CD4-positive, alpha-beta T cell treated with Interferon alpha-2 for 1 hour (primary cell): ENCODE measurements at regions not wholly inside any gene's neighbourhood (a gene's known extent, or its start where the extent isn't known, plus 50 kb on each side); places are given as distances from the start of the nearest gene placed in this dataset.

ENCODE experiments used
- DNase-seq, 2 donors: peaks; one replicate each; pipeline ENCODE4 v3.0.0-alpha.2; 2020 to 2022

- no peak for DNase-seq
Measured at GRCh38 chr18:76179257-76179656, 315.8 kb downstream of the ZNF516 start.

DNA sequence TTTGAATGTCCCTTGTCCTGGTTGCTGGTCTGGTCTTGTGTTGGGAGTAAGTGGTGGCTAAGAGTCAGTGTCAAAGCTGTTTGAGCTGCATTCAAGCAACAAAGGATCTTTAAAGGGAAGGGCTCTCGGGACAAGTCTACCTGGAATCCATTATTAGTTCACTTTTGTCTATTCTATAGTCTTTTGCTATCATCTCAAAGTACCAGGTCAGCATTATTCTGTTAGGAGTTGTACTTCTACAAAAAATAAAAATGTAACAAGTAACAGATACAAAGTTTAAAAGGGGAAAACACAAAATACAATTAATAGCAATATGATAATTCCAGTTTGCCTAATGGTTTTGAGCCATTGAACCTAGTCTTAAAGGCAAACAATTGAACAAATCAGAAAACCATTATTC, 317.9 kb downstream of the ZNF516 start:
- no peak for DNase-seq

DNA sequence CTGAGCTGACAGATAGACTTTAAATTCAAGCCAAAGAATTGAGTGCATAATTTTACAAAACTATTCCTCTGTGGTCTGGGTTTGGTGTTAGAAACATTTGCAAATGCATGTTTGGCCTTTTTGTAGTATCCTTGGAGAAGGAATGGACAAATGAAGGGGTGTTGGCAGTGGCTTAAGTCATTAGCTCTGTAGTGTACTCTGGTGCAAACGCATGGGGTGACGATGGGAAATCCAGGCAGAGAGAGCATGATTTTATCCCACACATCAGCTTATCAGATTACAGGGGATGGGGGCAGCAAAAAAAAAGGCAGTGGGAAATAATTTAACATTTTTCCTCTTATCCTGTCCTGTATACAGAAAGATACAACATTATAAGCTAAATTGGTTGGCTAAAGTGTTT, 320.6 kb downstream of the ZNF516 start:
- DNase-seq: no peak

GRCh38 chr18:76169733-76170132, 325.3 kb downstream of the ZNF516 start:
- no peak for DNase-seq

DNA sequence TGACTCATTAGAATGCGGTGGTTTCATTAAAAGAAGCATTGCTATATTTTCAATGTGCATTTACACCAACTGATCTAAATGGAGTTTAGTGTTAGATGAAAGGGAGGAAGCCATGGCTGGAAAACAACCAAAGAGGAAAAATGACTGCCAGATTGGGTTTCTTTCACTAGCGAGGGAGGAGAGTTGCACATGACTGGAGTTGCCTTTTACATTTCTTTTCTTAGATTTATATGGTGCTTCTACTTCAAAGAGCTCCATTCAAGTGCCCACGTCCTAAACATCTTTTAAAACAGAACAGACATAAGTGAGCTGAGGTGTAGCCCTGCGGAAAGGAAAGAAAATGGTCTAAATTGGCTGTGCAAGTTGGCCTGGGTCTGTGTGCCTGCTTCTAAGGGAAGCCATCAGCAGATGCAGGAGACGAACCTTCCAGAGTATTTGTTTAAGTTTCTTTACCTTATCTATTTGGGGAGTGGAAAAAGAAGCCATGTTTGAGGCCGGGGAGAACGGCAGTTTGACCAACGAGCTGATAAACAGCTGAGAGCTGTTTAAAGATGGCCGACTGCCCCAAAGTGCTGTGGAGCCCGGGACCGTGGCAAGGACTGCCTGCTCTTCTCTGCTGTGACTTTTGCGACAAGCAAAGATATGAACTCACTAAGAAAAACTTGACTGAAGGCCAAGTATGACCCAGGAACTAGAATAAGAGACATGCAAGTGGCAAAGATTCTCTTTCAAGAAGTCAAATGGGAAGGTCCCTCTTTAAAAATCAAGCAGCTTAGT, 327.0 kb downstream of the ZNF516 start:
- no peak for DNase-seq

GRCh38 chr18:76167410-76167809, 327.6 kb downstream of the ZNF516 start:
- no peak for DNase-seq

DNA sequence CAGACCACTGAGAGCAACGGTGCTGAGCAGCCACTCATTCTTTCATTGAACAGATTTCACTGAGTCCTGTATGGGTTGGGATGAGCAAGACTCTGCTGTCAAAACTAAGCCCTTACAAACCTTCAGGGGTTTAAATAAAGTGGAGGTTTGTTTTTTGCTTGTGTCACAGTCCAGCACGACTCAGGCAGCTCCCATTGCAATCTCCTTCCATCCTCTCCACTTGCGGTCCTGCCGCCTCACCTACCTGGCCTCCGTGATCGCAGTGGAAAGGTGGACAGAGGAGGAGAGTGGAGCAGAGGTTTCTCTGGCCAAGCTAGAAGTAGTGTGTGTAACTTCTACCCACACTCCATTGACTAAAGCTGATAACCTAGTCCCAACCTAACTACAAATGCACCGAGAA, 332.2 kb downstream of the ZNF516 start:
- no peak for DNase-seq

DNA sequence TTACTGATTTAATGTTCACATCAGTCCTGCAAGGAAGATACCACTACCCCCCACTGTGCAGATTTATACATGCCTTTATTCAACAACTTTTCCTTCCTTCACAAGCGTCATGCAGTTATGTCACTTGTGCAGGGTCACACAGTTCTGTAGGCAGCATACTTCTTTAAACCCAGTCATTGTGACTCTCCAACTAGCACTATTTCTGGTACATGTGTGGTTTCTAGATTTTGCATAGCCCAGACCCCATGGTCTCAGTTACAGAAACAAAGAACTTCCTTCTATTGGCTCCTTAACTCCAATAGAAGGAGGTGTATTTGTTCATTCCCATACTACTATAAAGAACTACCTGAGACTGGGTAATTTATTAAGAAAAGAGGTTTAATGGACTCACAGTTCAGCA, 333.1 kb downstream of the ZNF516 start:
- no peak for DNase-seq

DNA sequence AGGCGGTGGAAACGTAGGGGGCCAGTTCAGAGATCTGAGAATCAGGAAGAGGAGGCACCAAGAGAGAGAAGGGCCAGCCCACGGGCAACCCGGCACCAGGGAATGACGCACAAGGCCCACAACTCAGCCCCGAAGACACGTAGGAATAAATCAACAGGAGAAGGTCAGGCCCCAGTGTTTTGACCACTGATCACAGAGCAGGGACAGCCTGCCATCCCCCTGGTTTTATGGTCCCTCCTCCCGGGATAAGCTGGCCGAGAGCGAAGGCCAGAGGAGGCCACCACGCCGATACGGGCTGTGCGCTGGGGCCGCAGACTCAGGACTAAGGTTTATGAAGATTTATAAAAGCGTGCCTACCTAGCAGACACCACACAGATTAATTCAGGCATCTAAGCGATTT, 341.4 kb downstream of the ZNF516 start:
- DNase-seq: no peak

DNA sequence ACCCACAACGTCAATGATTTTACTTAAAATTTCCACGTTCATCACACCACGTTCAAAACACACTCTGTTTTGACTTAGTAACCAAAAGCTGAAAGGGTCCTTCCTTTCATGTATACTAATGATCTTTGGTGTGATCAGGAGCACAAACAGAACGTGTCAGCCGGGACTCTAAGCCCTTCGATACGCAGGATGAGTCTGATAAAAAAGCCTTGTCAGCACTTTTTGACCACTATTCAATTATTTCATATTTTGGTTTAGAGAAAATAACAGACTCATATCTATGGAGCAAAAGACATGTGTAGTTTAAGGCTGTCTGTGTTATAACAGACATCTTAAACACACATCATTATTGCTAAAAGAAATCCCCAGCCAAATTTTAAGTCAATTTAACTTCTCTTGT, 345.3 kb downstream of the ZNF516 start:
- DNase-seq: no peak

DNA sequence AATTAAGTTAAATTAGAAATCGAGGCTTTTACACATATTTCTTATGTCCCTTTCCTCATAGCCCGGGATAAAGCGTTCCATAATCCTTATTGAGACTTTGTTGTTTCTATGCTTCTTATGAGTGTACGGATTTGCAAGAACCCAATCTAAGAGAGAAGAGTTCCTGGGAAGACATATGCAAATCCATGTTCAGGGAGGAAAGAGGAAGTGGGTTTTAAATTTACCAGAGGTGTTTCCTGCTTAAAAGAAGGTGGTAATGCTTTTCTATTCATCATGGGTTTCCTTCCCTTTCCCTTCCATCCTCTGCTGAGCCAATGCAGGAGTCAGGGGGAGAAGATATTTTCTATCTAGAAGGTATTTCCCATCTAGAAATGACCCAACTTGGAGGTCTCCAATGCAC, 345.8 kb downstream of the ZNF516 start:
- no peak for DNase-seq

- DNase-seq: no peak
Measured at GRCh38 chr18:76145521-76146376, 349.3 kb downstream of the ZNF516 start.

DNA sequence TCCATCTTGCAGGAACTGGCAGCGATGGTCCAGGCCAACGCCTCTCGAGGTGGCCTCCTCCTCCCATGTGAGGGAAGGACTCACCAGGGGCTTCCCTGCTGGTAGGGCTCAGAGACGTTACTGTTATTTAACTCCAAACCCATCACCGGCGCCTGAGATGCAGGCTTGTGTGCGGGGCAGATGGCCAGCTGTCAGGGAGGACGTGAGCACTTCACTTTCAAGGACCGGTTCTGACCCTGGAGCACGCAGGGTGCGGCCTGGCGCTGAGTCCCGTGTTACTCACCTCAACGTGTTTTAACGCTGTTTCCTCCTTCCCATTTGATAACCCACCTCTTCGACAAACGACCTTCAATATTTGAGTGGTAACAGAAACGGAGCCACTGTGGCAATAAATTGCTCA, 350.2 kb downstream of the ZNF516 start:
- DNase-seq: no peak

DNA sequence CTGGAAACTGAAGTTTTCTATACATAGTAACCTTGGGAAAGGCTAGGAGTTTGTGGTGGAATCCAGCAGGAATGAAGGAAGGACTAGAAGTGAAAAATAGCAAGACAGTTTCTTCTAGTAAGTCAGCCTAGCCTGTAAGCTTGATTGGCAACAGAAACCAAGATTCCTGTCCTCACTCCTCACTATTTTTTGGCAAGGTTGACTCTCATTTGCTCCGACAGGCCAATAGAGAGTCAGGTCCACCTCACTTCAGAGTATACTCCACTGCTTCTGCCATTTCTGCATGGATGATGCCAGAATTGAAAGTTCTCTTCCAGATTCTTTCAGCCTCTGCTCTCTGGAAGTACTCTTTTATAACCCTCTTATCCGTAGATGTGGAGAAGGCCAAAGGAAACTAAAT, 352.4 kb downstream of the ZNF516 start:
- no peak for DNase-seq

GRCh38 chr18:76139844-76140243, 355.2 kb downstream of the ZNF516 start:
- DNase-seq: no peak

- no peak for DNase-seq
Measured at GRCh38 chr18:76137216-76137615, 357.8 kb downstream of the ZNF516 start.

GRCh38 chr18:76136701-76137100, 358.3 kb downstream of the ZNF516 start:
- DNase-seq: no peak

DNA sequence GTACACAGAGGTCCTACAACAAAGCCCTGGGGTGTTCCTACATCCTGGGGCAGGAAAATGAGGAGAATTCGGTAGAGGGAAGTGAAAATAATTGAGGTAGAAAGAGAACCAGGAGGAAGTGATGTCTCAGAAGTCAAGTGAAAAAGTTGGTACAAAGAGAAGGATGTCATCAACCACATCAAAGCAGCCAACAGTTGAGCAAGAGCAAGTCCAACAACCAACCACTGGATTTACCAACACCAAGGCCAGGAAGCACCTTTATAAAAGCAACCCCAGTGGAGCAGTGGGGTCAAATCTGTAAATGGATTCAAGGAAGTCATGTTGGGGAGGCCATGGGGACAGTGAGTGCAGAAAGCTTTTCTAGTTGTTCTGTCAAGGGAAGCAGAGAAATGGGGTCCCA, 360.4 kb downstream of the ZNF516 start:
- DNase-seq: no peak

DNA sequence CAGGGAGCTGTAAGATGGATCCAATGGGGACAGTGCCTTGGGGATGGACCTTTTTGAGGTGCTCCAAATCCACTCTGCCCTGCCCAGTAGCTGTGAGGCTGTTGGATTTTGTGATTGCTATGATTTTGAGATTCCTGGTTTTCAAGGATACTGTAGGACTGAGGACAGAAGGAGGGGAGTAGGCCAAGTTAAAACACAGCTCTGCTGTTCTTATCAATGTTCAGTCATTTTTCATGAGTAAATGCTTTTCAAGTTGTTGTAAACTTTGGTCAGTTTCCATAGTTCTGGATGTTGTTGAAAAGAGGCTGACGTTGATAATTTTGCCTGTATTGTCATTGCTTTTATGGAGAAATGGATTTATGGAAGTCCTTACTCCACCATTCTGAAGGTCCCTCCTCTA, 361.2 kb downstream of the ZNF516 start:
- no peak for DNase-seq

GRCh38 chr18:76131738-76132137, 363.3 kb downstream of the ZNF516 start:
- DNase-seq: no peak

DNA sequence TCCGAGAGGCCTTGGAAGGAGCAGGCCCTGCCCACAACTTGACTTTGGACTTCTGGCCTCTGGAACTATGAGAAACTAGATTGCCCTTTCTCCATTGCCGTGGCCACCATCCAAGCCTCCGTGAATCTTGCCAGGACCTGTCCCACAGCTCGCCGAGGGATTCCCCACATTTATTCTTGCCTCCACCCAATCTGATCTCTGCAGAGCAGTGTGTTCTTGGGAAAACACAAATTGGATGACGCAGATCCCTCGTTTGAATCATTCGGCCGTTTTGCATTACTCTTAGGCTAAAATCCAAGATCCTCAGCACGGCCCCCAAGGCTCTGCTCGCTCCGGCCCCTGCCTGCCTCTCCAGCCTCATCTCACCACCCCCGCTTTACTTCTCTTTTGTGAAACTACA, 364.2 kb downstream of the ZNF516 start:
- DNase-seq: no peak

- no peak for DNase-seq
Measured at GRCh38 chr18:76126327-76126726, 368.7 kb downstream of the ZNF516 start.

- DNase-seq: no peak
Measured at GRCh38 chr18:76121011-76121410, 374.0 kb downstream of the ZNF516 start.

- DNase-seq: no peak
Measured at GRCh38 chr18:76115580-76115979, 379.5 kb downstream of the ZNF516 start.
